HCT116 (cell line): ENCODE measurements at regions not wholly inside any gene's neighbourhood (a gene's known extent, or its start where the extent isn't known, plus 50 kb on each side); places are given as distances from the start of the nearest gene placed in this dataset.

Experiments used
- ATAC-seq: fragments of 200-7000 bp; cut with Tn5 transposase; 2 replicates; pipeline ENCODE4 v1.9.1; 2020; ENCODE audit warnings: mild to moderate bottlenecking, moderate library complexity
- BruUV-seq: library from RNA; stranded (reverse); fragments of 400-500 nt; replicated peaks from 2 replicates; lab custom pipeline; 2021; lab: Mats Ljungman, UMichigan
- CTCF ChIA-PET: fragments of 300-600 bp; sonication (Branson Sonifier 250); formaldehyde crosslinking; loops from one replicate; lab custom pipeline; 2021; ENCODE audit warnings: antibody characterized with exemption; lab: Charles Lee
- POLR2A ChIA-PET: fragments of 300-600, 350-600 bp; sonication (Branson Sonifier 250); formaldehyde crosslinking; loops from one replicate; lab custom pipeline; 2021; ENCODE audit warnings: antibody characterized with exemption; lab: Charles Lee
- RAD21 ChIA-PET, 2 experiments: fragments of 300-600 bp; sonication (Branson Sonifier 250); formaldehyde crosslinking; loops; one replicate each; lab custom pipeline; 2023; ENCODE audit warnings: low total read pairs in 2 of 2; ENCODE audit not compliant: uncharacterized antibody in 2 of 2, unreplicated experiment in 2 of 2, low non-redundant PET in 1 of 2; lab: Charles Lee
- DNase-seq: peaks from one replicate; pipeline ENCODE4 v3.0.0-alpha.2; 2010; ENCODE audit warnings: low read depth, low spot score
- H2AFZ ChIP-seq: fragments of 200-600 bp; shearing (Covaris generic), sonication (generic); 2 replicates; pipeline ENCODE4 v1.6.1; 2017; ENCODE audit warnings: low read depth, mixed run types, mixed read lengths, antibody characterized with exemption, low read length; ENCODE audit not compliant: poor library complexity, severe bottlenecking
- H3K27ac ChIP-seq: 2 replicates; pipeline ENCODE4 v1.5.1; 2012; ENCODE audit warnings: low read depth, low read length
- H3K27me3 ChIP-seq: fragments of 200-600 bp; sonication (generic); 2 replicates; pipeline ENCODE4 v1.6.1; 2016; ENCODE audit warnings: mixed run types, low read length, mixed read lengths; ENCODE audit not compliant: insufficient read depth
- H3K36me3 ChIP-seq, 2 experiments: fragments of 200-500 bp in 1 of 2; fragments of 200-600 bp in 1 of 2; sonication (Bioruptor generic) in 1 of 2; sonication (generic) in 1 of 2; 2 replicates each; pipeline versions ENCODE4 v1.5.1 to v1.6.1; 2014 to 2016; ENCODE audit warnings: low read length in 2 of 2, inconsistent platforms in 1 of 2, mixed read lengths in 1 of 2, mixed run types in 1 of 2; ENCODE audit not compliant: insufficient read depth in 2 of 2, control insufficient read depth in 1 of 2
- H3K4me1 ChIP-seq, 2 experiments: fragments of 200-600 bp in 1 of 2; sonication (generic) in 1 of 2; 2 replicates each; pipeline versions ENCODE4 v1.5.1 to v1.6.1; 2012 to 2017; ENCODE audit warnings: low read length in 2 of 2, inconsistent platforms in 1 of 2, mild to moderate bottlenecking in 1 of 2, mixed read lengths in 1 of 2, mixed run types in 1 of 2, moderate library complexity in 1 of 2; ENCODE audit not compliant: insufficient read depth in 2 of 2, control insufficient read depth in 1 of 2
- H3K4me2 ChIP-seq: fragments of 200-600 bp; sonication (generic); 2 replicates; pipeline ENCODE4 v1.6.1; 2017; ENCODE audit warnings: mixed run types, low read length, mixed read lengths
- H3K4me3 ChIP-seq, 2 experiments: fragments of 200-600 bp in 1 of 2; sonication (generic) in 1 of 2; replicated peaks in 1 of 2; 2 replicates each; pipeline ENCODE4 v1.5.1; 2011 to 2016; ENCODE audit warnings: low read length in 2 of 2, control low read depth in 1 of 2, low read depth in 1 of 2, mild to moderate bottlenecking in 1 of 2, mixed read lengths in 1 of 2, mixed run types in 1 of 2
- H3K79me2 ChIP-seq: fragments of 200-600 bp; sonication (generic); 2 replicates; pipeline ENCODE4 v1.6.1; 2017; ENCODE audit warnings: mild to moderate bottlenecking, mixed run types, low read length, moderate library complexity, mixed read lengths; ENCODE audit not compliant: insufficient read depth
- H3K9ac ChIP-seq: fragments of 200-600 bp; sonication (generic); 2 replicates; pipeline ENCODE4 v1.6.1; 2016; ENCODE audit warnings: low read length, mixed read lengths
- H3K9me2 ChIP-seq: fragments of 200-600 bp; sonication (generic), shearing (Covaris generic); 2 replicates; pipeline ENCODE4 v1.6.1; 2017; ENCODE audit warnings: mixed run types, mild to moderate bottlenecking, moderate library complexity; ENCODE audit not compliant: insufficient read depth
- H3K9me3 ChIP-seq, 2 experiments: fragments of 200-500 bp in 1 of 2; fragments of 200-600 bp in 1 of 2; sonication (Bioruptor generic) in 1 of 2; sonication (generic) in 1 of 2; 2 replicates each; pipeline ENCODE4 v1.6.1; 2014 to 2017; ENCODE audit warnings: low read length in 2 of 2, mixed read lengths in 2 of 2, inconsistent platforms in 1 of 2, low read depth in 1 of 2, mild to moderate bottlenecking in 1 of 2, mixed run types in 1 of 2, moderate library complexity in 1 of 2; ENCODE audit not compliant: control insufficient read depth in 1 of 2, insufficient read depth in 1 of 2
- H4K20me1 ChIP-seq: fragments of 200-600 bp; sonication (generic), shearing (Covaris generic); 2 replicates; pipeline ENCODE4 v1.6.1; 2017; ENCODE audit warnings: mixed run types, mild to moderate bottlenecking, moderate library complexity; ENCODE audit not compliant: insufficient read depth
- CBX3 ChIP-seq: IDR thresholded peaks from 2 replicates; pipeline ENCODE4 v1.6.1; 2012; ENCODE audit warnings: low read depth
- EGR1 ChIP-seq: IDR thresholded peaks from 2 replicates; pipeline ENCODE4 v1.6.1; 2012; ENCODE audit warnings: low read depth
- ELF1 ChIP-seq: IDR thresholded peaks from 2 replicates; pipeline ENCODE4 v1.6.1; 2012; ENCODE audit warnings: low read depth, borderline replicate concordance
- EZH2phosphoT487 ChIP-seq: fragments of 200-600 bp; IDR thresholded peaks from 2 replicates; pipeline ENCODE4 v1.6.1; 2018; ENCODE audit warnings: antibody characterized with exemption, borderline replicate concordance
- FOSL1 ChIP-seq: IDR thresholded peaks from 2 replicates; pipeline ENCODE4 v1.6.1; 2012; ENCODE audit warnings: low read depth
- JUND ChIP-seq: IDR thresholded peaks from 2 replicates; pipeline ENCODE4 v1.6.1; 2012
- POLR2A ChIP-seq: IDR thresholded peaks from 2 replicates; pipeline ENCODE4 v1.7.0; 2011; ENCODE audit warnings: borderline replicate concordance; ENCODE audit not compliant: insufficient read depth, insufficient read length; ENCODE audit errors: extremely low read depth
- POLR2AphosphoS5 ChIP-seq: IDR thresholded peaks from 2 replicates; pipeline ENCODE4 v1.6.1; 2011; ENCODE audit warnings: mild to moderate bottlenecking, low read depth, low read length, moderate library complexity
- SIN3A ChIP-seq: IDR thresholded peaks from 2 replicates; pipeline ENCODE4 v1.6.1; 2012; ENCODE audit warnings: low read depth
- SRF ChIP-seq: IDR thresholded peaks from 2 replicates; pipeline ENCODE4 v1.6.1; 2012; ENCODE audit warnings: low read depth
- TCF7L2 ChIP-seq: IDR thresholded peaks from 2 replicates; pipeline ENCODE4 v1.7.0; 2011; ENCODE audit warnings: borderline replicate concordance, inconsistent platforms; ENCODE audit not compliant: insufficient read depth, insufficient read length; ENCODE audit errors: extremely low read depth
- YY1 ChIP-seq: IDR thresholded peaks from 2 replicates; pipeline ENCODE4 v1.6.1; 2011; ENCODE audit warnings: low read length, low read depth, moderate library complexity, mild to moderate bottlenecking; ENCODE audit not compliant: insufficient replicate concordance; ENCODE audit errors: extremely low read depth
- ZFX ChIP-seq: fragments of 450-650 bp; IDR thresholded peaks from 2 replicates; pipeline ENCODE4 v1.6.1; 2017
- intact Hi-C: fragments of 100-400 bp; cut with micrococcal nuclease; formaldehyde crosslinking; loops from 2 replicates; pipeline ENCODE4 v1.10.0; 2022
- TF ChIP-seq, protein P1 (sequence below): IDR thresholded peaks from 2 replicates; pipeline ENCODE4 v1.6.1; 2012
- TF ChIP-seq, protein P2 (sequence below), 3 experiments: fragments of 200-600 bp in 1 of 3; sonication (generic) in 1 of 3; IDR thresholded peaks in 2 of 3; conservative IDR thresholded peaks in 1 of 3; 2 replicates each; pipeline ENCODE4 v1.5.1; 2012 to 2017; ENCODE audit warnings: low read depth in 2 of 3, low read length in 2 of 3, antibody characterized with exemption in 1 of 3, borderline replicate concordance in 1 of 3, control low read depth in 1 of 3, mild to moderate bottlenecking in 1 of 3, mixed read lengths in 1 of 3, mixed run types in 1 of 3, moderate library complexity in 1 of 3; ENCODE audit not compliant: insufficient read depth in 1 of 3
- TF ChIP-seq, protein P3 (sequence below): IDR thresholded peaks from 2 replicates; pipeline ENCODE4 v1.6.1; 2012; ENCODE audit warnings: low read depth
- TF ChIP-seq, protein P4 (sequence below): IDR thresholded peaks from 2 replicates; pipeline ENCODE4 v1.6.1; 2012
- TF ChIP-seq, protein P5 (sequence below): IDR thresholded peaks from 2 replicates; pipeline ENCODE4 v1.6.1; 2011; ENCODE audit warnings: mild to moderate bottlenecking, low read length, moderate library complexity; ENCODE audit not compliant: insufficient replicate concordance; ENCODE audit errors: extremely low read depth

DNA sequence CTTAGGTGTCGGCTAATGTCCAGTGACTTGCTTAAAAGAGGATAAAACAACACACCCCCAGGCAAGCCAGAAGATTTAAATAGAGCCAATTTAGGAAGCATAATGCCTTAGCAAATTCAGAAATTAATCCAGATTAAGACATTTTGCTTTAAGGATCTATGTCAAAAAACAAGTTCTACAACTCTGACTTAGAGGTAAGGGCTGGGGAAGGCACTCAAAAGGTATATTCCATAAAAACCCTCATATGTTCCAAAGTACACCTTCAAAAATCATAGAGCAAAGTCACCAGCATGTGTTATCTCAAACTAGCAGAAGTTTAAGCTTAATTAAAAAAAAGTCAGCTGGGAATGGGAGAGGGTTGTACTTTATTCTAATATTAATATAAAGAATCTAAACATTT lies 206.4 kb downstream of the NOL4 start:
- intact Hi-C loops = no loop called here
- RAD21 ChIA-PET = no interaction called here
- Histone ChIP-seq H3K27ac (no peak overlapping the region), H4K20me1 (no peaks in the 10 kb centered on the region), H3K4me2 (no peak overlapping the region), H3K4me1 (no peaks in the 10 kb centered on the region), H2AFZ (no peak overlapping the region), H3K36me3 (no peaks in the 10 kb centered on the region), H3K9me2 (no peaks in the 10 kb centered on the region), H3K9me3 (peaks cover 0 to 24% of the 10 kb centered on the region in 2 experiments; a peak in 2 of 4 replicates), H3K4me3 (no peak overlapping the region), H3K27me3 (no peaks in the 10 kb centered on the region), H3K9ac (no peak overlapping the region), H3K79me2 (no peaks in the 10 kb centered on the region)
- ATAC-seq (no peak), DNase-seq (no peak)
- TF ChIP-seq, protein P1, sequence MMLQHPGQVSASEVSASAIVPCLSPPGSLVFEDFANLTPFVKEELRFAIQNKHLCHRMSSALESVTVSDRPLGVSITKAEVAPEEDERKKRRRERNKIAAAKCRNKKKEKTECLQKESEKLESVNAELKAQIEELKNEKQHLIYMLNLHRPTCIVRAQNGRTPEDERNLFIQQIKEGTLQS = no peak
- TF ChIP-seq, protein P2, sequence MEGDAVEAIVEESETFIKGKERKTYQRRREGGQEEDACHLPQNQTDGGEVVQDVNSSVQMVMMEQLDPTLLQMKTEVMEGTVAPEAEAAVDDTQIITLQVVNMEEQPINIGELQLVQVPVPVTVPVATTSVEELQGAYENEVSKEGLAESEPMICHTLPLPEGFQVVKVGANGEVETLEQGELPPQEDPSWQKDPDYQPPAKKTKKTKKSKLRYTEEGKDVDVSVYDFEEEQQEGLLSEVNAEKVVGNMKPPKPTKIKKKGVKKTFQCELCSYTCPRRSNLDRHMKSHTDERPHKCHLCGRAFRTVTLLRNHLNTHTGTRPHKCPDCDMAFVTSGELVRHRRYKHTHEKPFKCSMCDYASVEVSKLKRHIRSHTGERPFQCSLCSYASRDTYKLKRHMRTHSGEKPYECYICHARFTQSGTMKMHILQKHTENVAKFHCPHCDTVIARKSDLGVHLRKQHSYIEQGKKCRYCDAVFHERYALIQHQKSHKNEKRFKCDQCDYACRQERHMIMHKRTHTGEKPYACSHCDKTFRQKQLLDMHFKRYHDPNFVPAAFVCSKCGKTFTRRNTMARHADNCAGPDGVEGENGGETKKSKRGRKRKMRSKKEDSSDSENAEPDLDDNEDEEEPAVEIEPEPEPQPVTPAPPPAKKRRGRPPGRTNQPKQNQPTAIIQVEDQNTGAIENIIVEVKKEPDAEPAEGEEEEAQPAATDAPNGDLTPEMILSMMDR (IDR thresholded peaks at IDR 0.05 in 2 of 3, conservative IDR thresholded peaks at IDR 0.05 in 1 of 3; ENCODE audit: borderline replicate concordance in 1 of 3, insufficient read depth in 1 of 3, low read depth in 2 of 3, low read length in 2 of 3) = no peak
- TF ChIP-seq JUND = no peak
- TF ChIP-seq, protein P3, sequence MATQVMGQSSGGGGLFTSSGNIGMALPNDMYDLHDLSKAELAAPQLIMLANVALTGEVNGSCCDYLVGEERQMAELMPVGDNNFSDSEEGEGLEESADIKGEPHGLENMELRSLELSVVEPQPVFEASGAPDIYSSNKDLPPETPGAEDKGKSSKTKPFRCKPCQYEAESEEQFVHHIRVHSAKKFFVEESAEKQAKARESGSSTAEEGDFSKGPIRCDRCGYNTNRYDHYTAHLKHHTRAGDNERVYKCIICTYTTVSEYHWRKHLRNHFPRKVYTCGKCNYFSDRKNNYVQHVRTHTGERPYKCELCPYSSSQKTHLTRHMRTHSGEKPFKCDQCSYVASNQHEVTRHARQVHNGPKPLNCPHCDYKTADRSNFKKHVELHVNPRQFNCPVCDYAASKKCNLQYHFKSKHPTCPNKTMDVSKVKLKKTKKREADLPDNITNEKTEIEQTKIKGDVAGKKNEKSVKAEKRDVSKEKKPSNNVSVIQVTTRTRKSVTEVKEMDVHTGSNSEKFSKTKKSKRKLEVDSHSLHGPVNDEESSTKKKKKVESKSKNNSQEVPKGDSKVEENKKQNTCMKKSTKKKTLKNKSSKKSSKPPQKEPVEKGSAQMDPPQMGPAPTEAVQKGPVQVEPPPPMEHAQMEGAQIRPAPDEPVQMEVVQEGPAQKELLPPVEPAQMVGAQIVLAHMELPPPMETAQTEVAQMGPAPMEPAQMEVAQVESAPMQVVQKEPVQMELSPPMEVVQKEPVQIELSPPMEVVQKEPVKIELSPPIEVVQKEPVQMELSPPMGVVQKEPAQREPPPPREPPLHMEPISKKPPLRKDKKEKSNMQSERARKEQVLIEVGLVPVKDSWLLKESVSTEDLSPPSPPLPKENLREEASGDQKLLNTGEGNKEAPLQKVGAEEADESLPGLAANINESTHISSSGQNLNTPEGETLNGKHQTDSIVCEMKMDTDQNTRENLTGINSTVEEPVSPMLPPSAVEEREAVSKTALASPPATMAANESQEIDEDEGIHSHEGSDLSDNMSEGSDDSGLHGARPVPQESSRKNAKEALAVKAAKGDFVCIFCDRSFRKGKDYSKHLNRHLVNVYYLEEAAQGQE = no peak
- no peak for TF ChIP-seq EGR1
- TF ChIP-seq EZH2phosphoT487 = no peak
- TF ChIP-seq ELF1 = no peak
- TF ChIP-seq POLR2AphosphoS5 = no peak
- no peak for TF ChIP-seq CBX3
- no peak for TF ChIP-seq POLR2A
- TF ChIP-seq SIN3A = no peak
- TF ChIP-seq, protein P4, sequence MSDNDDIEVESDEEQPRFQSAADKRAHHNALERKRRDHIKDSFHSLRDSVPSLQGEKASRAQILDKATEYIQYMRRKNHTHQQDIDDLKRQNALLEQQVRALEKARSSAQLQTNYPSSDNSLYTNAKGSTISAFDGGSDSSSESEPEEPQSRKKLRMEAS = no peak
- TF ChIP-seq SRF = no peak
- no peak for TF ChIP-seq YY1
- TF ChIP-seq, protein P5, sequence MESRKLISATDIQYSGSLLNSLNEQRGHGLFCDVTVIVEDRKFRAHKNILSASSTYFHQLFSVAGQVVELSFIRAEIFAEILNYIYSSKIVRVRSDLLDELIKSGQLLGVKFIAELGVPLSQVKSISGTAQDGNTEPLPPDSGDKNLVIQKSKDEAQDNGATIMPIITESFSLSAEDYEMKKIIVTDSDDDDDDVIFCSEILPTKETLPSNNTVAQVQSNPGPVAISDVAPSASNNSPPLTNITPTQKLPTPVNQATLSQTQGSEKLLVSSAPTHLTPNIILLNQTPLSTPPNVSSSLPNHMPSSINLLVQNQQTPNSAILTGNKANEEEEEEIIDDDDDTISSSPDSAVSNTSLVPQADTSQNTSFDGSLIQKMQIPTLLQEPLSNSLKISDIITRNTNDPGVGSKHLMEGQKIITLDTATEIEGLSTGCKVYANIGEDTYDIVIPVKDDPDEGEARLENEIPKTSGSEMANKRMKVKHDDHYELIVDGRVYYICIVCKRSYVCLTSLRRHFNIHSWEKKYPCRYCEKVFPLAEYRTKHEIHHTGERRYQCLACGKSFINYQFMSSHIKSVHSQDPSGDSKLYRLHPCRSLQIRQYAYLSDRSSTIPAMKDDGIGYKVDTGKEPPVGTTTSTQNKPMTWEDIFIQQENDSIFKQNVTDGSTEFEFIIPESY = no peak
- TF ChIP-seq ZFX = no peak
- no peak for TF ChIP-seq FOSL1
- no peak for TF ChIP-seq TCF7L2
- no TSS peak for BruUV-seq
- POLR2A ChIA-PET = no interaction called here
- CTCF ChIA-PET = no interaction called here
